HG02588 (cell line): ENCODE measurements at regions not wholly inside any gene's neighbourhood (a gene's known extent, or its start where the extent isn't known, plus 50 kb on each side); places are given as distances from the start of the nearest gene placed in this dataset.

Source experiments
- ATAC-seq: cut with Tn5 transposase; IDR thresholded peaks from one replicate; pipeline ENCODE4 v1.9.1; 2021; ENCODE audit warnings: mild to moderate bottlenecking, moderate library complexity; ENCODE audit not compliant: unreplicated experiment

DNA sequence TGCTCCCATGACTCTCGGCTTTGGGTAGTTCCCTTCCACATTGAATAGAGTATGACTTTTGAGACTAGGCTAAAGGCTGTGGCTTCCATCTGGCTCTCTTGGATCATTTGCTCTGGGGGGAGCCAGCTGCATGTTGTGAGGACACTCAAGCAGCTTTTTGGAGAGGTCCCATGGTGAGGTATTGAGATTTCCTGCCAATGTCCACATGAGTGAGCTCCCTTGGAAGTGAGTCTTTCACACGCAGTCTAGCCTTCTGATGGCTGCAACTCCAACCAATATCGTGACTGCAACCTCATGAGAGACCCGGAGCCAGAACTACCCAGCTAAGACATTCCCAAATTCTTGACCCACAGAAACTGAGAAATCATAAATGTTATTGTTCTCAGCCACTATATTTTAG, 127.7 kb upstream of the KAZN start:
- no peak for ATAC-seq

DNA sequence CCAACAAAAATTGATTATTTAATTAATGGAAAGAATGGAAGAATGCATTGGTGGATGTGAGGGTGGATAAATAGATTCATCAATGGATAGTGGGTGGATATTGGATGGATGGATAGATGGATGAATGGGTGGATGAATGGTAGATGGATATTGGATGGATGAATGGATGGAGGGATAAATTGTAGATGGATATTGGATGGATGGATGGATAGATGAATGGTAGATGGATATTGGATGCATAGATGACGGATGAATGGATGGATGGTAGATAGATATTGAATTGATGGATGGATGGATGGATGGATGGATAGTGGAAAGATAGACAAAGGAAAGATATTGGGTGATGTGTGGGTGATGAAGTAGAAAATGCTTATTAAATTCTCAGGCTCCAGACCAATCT, 123.6 kb upstream of the KAZN start:
- no peak for ATAC-seq

DNA sequence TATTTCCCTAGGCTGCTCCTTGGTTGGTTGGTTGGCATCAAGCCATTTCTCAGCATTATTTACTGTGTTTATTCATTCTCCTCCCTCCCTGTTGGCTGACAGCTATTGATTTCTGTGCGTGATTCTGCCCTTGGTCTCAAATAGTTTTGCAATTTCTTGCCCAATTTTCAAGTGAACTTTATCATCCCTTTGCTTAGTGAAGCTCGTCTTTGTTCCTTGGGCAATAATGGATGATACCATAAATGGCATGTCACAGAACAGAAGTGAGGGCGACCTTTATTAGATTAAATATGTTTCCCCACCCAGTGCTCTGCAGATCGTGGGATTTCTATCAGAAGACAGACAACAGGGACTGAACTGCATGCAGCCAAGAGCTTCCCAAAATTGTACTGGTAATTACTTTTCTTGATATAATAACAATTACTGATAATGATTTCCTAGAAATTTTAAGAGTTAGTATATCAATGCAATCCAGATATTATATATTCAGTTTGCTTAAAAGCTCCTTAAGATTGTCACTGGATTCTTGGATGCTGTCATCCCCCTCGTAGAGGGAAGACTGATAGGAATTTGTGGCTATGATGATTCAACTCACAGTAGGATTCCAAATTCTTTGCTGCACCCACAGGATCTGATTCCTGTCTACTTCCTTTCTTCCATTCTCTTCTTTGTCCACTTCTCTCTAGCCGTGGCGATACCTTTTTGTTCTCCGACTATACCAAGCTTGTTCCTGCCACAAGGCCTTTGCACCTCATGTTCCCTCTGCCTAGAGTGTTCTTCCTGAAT, 122.1 kb upstream of the KAZN start:
- ATAC-seq, result no peak

DNA sequence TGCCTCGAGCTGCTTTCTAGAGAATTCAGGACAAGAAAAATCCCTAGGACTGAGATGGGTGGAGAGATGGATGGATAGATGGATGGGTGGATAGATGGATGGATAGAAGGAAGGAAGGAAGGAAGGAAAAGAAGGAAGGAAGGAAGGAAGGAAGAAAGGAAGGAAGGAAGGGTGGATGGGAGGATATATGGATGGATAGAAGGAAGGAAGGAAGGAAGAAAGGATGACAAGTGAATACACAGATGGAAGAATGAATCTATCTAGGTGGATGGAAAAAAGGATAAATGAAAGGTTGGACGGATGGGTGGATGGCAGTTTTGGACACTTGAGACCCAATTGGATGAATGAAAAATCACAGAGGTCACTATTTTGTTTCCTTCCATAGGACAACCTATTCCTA, 120.4 kb upstream of the KAZN start:
- no peak for ATAC-seq

DNA sequence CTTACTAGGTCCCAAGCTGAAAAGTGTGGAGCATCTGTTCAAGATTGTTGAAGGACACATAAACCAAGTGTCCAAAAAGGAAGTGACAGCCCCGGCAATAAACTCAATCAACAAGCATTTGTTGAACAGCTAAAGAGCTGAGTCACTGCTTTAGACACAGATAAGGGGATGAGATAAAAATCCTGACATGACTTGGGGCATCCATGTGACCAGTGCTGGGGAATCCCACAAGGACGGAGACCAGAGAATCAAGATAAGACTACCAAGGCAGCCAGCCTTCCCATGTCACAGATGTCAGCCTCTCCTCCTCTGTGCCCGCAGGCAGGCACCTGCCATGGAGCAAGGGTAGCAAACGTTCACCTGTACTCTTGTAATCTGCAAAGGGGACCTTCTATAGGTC, 118.6 kb upstream of the KAZN start:
- no peak for ATAC-seq

DNA sequence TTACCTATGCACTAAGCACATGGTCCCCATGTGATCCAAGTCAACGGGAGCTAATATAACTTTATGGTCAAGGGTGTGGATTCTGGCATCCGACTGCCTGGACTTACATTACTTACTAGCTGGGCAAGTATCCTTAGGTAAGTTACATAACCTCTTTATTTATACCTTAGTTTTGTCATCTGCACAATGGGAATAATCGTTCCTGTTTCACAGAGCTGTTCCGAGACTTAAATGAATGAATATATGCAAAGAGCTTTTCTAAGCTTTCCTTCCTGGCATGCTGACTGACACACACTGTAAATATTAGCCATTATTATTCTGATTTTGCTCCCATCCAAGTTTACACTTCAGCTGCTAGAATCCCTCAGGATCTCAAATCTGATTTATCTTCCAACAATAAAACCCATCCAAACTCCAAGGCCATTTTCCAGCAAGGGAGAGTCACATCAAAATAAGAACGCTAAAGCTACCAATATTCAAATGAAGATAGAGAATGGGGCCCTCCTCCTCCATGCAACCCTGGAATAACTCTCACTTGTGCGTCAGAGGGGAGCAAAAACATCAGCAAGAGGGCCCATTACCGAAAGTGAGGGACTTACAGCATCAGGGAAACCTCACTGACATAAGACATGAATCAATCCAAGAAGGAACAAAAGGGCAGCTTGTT, 115.6 kb upstream of the KAZN start:
- ATAC-seq, result no peak

DNA sequence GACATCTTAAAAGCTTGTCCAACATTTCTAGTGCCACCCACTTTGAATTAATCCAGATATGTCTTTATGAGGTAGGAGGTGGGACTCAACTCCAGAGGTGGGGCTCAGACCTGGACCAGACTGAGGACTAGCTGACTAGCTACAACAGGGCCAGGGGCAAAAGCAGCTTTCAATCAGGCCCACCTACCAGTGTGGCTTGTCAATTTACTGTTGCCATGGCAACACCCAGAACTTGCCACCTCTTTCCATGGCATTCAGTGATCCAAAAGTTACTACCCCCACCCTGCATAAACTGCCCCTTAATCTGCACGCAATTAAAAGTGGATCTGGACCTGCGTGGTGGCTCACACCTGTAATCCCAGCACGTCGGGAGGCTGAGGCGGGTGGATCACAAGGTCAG, 113.2 kb upstream of the KAZN start:
- no peak for ATAC-seq

DNA sequence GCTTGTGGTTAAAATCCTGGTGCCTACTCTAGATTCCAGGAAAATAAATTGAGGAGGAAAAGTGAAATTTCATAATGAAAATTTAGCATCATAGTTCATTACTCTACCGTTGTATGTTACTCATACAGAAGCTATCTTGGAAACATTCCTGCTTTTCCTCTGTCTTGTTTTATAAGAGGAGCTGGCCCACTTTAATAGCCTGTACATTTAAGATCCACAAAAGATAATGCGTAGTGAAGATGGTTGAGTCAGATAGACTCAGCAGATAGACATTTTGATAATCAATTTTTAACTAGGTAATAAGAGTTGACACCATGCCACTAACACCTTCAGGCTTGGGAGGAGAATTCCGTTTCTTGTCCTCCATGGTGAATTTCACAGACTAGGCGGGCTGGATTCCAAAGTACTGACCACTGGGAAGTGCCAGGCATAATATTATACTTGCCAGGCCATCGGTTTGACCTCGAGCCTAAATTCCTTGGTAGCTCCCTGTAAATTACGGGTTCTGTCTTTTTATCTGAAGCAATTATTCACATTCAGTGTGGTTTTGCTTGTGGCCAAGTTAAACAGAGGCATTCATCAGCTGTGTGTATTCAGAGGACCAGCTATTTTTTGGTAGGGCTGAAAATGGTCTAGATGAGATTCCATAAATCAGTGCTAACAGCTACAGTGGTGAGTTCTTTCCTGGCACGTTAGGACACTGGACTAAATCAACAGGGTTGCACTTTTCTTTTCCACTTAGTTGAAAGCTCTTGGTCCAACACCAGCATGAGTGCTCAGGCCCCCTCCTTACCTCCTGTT, 111.9 kb upstream of the KAZN start:
- no peak for ATAC-seq

DNA sequence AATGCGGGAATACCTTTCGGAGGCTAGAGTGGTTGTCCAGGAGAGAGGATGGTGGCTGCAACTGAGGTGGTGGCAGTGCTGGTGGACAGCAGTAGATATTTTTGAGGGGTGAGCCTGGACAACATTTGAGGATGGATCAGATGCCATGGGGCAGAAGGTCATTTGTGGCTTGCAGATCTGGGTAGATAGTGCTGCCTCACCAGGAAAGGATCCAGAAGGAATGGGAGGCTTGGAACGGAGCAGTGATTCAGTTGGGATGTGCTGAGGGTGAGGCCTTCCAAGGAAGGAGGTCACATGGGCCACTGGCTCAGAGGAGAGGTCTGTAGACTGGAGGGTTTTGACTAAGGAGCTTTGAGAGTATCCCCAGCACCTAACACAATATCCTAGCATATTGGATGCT, 110.8 kb upstream of the KAZN start:
- no peak for ATAC-seq

DNA sequence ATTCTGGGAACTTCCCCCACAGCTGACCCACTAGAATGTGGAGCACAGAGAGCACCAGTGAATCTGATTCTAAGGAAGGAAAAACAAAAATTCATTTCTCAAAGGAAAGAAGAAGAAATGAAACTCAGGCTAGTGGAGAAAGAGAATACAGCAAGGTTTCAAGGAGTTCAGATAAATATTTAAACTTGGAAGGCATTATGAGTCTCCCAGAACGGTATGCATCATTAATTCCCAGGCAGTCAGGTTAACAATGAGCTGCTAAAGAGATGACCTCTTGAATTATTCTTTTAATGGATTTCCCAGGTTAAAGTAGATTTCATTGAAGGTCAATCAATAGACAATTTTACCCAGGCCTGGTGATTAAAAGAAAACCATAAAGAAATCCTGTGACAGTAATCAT, 103.6 kb upstream of the KAZN start:
- no peak for ATAC-seq

DNA sequence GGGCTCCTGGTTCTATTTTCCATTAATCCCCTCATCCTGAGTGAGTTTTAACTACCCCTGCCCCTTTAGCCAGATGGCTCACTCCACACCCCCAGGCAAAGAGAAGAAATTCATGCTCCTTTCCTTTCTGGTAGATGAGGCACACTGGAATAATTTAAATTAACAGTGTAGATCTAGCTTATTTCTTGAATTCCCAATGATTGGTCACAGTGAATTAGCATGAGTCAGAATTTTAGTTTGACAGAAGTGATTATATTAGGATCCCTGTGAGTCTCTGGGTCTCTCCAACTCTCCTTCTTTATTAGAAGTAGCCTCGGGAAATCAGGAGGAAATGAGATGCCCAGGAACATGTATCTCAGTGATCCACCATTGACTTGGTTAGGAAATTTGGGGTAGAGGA, 103.1 kb upstream of the KAZN start:
- ATAC-seq, result no peak

DNA sequence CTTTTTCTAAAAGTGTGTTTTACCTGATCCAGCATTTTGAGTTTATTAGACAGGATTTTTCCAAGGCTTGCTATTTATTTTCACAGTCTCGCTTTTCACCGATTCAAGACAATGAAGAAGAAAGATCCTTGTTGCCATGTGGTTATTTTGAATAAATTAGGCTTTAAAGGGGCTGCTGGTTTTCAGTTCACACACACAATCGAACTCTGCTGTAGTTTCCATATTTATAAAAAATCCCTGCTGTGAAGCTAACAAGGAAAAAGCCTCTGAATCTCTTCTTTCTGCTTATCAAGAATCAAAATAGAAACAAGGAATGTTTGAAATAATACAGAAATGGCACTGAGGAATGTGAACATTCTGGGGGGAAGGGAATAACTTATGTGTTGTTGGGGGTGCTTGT, 102.5 kb upstream of the KAZN start:
- no peak for ATAC-seq

DNA sequence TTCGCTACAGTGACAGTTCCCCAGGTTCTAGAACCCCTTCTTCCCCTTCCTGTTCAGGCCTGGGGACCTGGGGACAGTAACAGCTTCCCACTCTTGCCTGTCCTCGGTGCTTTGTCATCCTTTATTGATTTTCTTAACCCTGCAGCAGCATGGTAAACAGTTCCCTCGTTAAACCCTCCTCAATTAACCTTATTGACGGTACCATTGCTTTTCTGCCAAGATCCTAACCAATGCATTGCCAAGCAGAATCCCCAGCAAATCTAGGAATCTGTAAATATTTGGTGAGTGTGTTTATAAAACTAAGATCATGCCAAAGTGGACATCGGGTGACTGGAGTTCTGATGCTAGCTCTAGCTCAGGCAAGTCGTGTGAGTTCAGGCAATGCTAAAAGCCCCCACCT, 99.6 kb upstream of the KAZN start:
- ATAC-seq, result no peak

DNA sequence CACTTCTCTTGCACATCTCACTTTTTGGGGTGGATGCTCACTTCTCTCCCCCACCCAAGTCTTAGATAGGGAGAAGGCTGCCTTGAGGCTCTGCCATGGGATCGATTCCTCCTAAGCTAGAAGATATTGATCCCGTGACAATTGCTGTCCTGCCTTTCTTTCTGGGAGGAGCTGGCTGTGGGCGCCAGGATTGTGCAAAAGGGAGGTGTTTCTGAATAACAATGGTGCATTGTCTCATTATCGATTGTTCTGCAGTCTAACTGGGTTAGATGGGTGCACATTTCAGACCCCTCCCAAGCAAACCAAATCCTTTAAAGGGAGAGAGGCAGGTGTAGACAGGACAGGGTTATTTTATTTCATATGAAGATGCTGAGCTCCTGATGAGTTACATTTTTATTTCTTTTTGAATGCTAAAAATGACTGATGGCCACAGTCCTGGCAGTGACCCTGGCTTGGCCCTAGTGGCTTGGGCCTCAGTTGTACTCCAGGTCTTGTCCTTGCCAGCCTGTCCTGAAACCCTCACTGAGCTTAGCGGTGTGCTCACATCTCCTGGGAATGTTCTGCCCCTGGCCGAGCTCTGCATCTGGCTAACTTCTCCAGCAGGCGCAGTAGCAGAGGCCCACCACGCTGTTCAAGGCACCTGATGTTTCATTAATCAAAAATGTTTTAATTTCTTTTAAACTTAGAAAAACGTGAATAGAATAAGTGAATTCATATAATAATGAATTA, 99.0 kb upstream of the KAZN start:
- no peak for ATAC-seq

DNA sequence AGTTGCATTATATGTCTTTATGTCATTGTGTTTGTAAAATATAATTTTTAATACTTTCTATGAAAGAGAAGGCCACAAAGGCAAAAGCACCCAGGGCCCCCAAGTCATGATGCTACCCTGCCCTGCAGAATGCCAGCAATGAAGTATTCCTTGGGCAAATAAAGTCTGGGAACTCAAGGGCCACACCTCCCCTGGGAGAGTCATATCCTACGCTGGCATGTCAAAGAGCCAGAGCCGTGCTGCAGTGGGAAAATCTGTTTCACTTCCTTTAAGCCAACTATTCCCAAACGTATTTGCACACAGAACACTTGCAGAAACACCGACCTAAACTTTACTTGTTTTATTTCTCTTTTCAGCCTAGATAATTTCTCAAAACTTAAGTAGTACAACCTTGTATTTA, 98.4 kb upstream of the KAZN start:
- no peak for ATAC-seq

DNA sequence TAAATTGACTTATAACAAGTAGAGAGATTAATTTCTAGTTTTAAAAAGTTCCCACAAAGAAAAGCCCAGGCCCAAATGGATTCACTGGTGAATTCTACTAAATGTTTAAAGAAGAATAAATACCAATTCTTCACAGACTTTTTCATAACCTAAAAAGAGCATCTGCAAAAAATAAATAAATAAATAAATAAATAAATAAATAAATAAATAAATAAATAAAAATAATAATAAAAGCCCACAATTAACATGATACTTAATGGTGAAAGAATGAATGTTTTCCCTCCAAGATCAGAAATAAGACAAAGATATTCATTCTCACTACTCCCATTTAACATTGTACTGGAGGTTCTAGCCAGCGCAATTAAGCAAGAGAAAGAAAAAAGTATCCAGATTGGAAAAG, 97.6 kb upstream of the KAZN start:
- ATAC-seq, result no peak

DNA sequence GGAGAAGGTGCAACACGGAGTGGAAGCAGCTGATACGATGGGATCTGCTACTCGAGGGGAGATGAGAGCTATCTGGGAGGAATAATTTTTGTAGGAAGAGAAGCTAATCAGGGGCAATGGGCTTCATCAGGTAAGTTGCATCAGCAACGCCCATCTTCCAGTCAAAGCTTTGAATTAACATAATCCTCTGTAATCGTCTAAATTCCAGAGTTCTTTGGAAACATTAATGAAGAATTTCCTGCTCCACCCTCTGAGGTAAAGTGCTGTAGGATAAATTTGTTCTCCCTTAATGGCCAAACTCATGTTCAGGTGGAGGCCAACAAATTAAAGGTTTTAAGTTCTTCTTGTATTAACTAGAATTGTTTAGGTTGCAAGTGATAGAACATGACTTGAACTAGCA, 94.0 kb upstream of the KAZN start:
- ATAC-seq, result no peak

DNA sequence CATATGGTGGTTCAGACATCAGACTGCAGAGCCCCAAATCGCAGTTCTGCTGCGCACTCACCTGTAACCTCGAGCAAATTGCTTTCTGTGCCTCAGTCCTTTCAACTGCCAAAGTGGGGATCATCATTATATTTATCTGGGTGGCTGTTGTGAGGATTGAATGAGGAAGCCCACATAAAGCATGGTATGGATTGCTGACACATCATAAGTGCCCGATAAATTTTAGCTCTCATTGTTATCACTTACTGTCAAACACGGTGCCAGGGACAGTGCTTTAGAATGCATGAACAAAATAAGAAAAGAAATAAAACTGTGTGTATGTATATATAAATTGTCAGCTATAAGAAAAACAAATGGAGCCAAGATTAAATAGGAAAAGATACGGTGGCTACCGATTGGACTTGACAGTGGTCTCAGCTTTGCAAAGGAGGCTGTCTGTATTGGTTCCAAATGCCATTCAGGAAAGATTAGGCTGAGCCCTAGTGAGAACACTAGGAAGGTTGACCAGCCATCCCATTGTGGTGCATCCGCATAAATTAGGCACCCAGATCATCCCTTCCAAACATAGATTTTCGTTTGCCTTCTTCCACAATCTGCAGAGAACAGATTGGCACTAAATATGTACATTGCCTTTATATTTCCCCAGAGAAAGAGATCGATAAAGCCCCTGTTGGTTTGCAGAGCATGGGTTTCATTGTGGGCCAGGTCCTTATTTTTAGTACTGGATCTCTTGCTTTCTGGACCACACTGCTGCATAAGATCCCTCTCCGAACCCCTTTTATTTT, 91.8 kb upstream of the KAZN start:
- ATAC-seq, result no peak

DNA sequence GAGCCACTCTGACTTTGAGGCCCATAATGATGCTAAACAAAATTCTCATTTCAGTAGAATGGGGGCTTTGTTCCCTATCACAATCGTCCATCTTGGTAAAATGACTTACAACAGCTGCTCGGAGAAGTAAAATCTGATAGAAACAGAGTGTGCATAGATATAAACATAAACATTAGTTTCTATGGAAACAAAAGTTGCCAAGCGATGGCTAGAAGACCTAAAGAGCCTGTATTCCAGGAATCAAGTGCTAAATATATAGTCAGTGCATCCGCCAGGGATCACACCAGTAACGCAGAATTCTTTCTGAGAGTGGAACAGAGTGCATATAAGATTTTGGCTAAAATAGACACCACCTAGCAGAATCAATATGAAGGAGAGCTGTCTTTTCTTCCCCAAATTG, 91.2 kb upstream of the KAZN start:
- no peak for ATAC-seq

DNA sequence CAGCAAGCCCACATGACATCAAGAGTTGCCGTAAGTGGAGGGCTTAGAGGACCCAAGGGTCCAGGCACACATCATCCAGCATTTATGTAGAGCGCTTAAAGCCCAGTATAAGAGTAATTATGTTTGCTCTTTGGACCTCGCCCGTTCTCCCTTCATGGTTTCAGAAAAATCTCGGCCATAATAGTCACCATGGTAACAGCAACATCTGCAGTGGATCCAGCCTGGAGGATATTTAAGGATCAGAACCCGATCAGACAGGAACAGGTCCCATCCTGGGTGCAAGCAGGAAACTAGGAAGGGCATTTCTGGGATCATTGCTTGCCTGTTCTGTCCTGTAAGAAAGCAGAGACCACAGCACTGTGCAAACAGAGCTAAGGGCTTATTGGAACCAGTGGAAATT, 89.9 kb upstream of the KAZN start:
- no peak for ATAC-seq
